ENCODE measurements at regions not wholly inside any gene's neighbourhood (a gene's known extent, or its start where the extent isn't known, plus 50 kb on each side); places are given as distances from the start of the nearest gene placed in this dataset.
"Not testable (repeated sequence)": the region's sequence is repeated elsewhere in the genome, so short reads cannot be mapped to it uniquely, and the experiment has no call there.

GRCh38 chrX:115970718-115971117 lies 199.8 kb upstream of the AGTR2 start:
- Histone ChIP-seq H3K9me3 (ENCODE audit: control insufficient read depth, low read length) (no peaks in the 10 kb centered on the region), H3K27me3 (ENCODE audit: control insufficient read depth in 1 of 2, insufficient read depth in 2 of 2, low read length in 1 of 2) (no peaks in the 10 kb centered on the region), H3K4me3 (ENCODE audit: low read length in 2 of 2) (no peak overlapping the region), H3K36me3 (ENCODE audit: control insufficient read depth in 1 of 2, insufficient read depth in 2 of 2, low read length in 1 of 2) (no peaks in the 10 kb centered on the region), H3K4me1 (ENCODE audit: control insufficient read depth in 1 of 2, insufficient read depth in 2 of 2, low read length in 2 of 2) (no peaks in the 10 kb centered on the region), H3K27ac (ENCODE audit: low read depth in 1 of 2, low read length in 2 of 2) (no peak overlapping the region)
- 53 to 70% methylated on average over 5 of the region's 5 CpGs for WGBS, 2 donors
- intact Hi-C loops (cut with DNase I), result no loop called here
- DNase-seq (no peak), ATAC-seq (ENCODE audit: low FRiP score) (no peak)

GRCh38 chrX:115972717-115973116 lies 197.8 kb upstream of the AGTR2 start:
- Histone ChIP-seq H3K36me3 (ENCODE audit: control insufficient read depth in 1 of 2, insufficient read depth in 2 of 2, low read length in 1 of 2) (no peaks in the 10 kb centered on the region), H3K27ac (ENCODE audit: low read depth in 1 of 2, low read length in 2 of 2) (no peak overlapping the region), H3K27me3 (ENCODE audit: control insufficient read depth in 1 of 2, insufficient read depth in 2 of 2, low read length in 1 of 2) (no peaks in the 10 kb centered on the region), H3K4me1 (ENCODE audit: control insufficient read depth in 1 of 2, insufficient read depth in 2 of 2, low read length in 2 of 2) (no peaks in the 10 kb centered on the region), H3K4me3 (ENCODE audit: low read length in 2 of 2) (no peak overlapping the region), H3K9me3 (ENCODE audit: control insufficient read depth, low read length) (no peaks in the 10 kb centered on the region)
- 58 to 87% methylated on average over 1 of the region's 1 CpG for WGBS, 2 donors
- DNase-seq (no peak), ATAC-seq (ENCODE audit: low FRiP score) (no peak)
- intact Hi-C loops (cut with DNase I), result no loop called here

- Histone ChIP-seq H3K4me1 (ENCODE audit: control insufficient read depth in 1 of 2, insufficient read depth in 2 of 2, low read length in 2 of 2) (no peaks in the 10 kb centered on the region), H3K36me3 (ENCODE audit: control insufficient read depth in 1 of 2, insufficient read depth in 2 of 2, low read length in 1 of 2) (no peaks in the 10 kb centered on the region), H3K9me3 (ENCODE audit: control insufficient read depth, low read length) (no peaks in the 10 kb centered on the region), H3K4me3 (ENCODE audit: low read length in 2 of 2) (no peak overlapping the region), H3K27me3 (ENCODE audit: control insufficient read depth in 1 of 2, insufficient read depth in 2 of 2, low read length in 1 of 2) (no peaks in the 10 kb centered on the region), H3K27ac (ENCODE audit: low read depth in 1 of 2, low read length in 2 of 2) (no peak overlapping the region)
- intact Hi-C loops (cut with DNase I), result no loop called here
- DNase-seq (no peak), ATAC-seq (ENCODE audit: low FRiP score) (no peak)
- 31 to 42% methylated on average over 2 of the region's 2 CpGs for WGBS, 2 donors
Measured at GRCh38 chrX:115978068-115978467, 192.5 kb upstream of the AGTR2 start.

GRCh38 chrX:115983148-115983547 lies 187.4 kb upstream of the AGTR2 start:
- 47 to 58% methylated on average over 1 of the region's 1 CpG for WGBS, 2 donors
- H3K4me3 ChIP-seq (ENCODE audit: low read length in 2 of 2); ATAC-seq (ENCODE audit: low FRiP score): not testable (repeated sequence)

GRCh38 chrX:115987464-115987863 lies 183.1 kb upstream of the AGTR2 start:
- 84 to 85% methylated on average over 1 of the region's 1 CpG for WGBS, 2 donors
- H3K4me3 ChIP-seq (ENCODE audit: low read length in 2 of 2); H3K27me3 ChIP-seq (ENCODE audit: control insufficient read depth in 1 of 2, insufficient read depth in 2 of 2, low read length in 1 of 2); intact Hi-C loops (cut with DNase I); H3K9me3 ChIP-seq (ENCODE audit: control insufficient read depth, low read length); H3K36me3 ChIP-seq (ENCODE audit: control insufficient read depth in 1 of 2, insufficient read depth in 2 of 2, low read length in 1 of 2); H3K4me1 ChIP-seq (ENCODE audit: control insufficient read depth in 1 of 2, insufficient read depth in 2 of 2, low read length in 2 of 2); H3K27ac ChIP-seq (ENCODE audit: low read depth in 1 of 2, low read length in 2 of 2); ATAC-seq (ENCODE audit: low FRiP score); DNase-seq: not testable (repeated sequence)

More at GRCh38 chrX:115983148-115983547, 187.4 kb upstream of the AGTR2 start:
- DNase-seq; H3K27ac ChIP-seq (ENCODE audit: low read depth in 1 of 2, low read length in 2 of 2); H3K36me3 ChIP-seq (ENCODE audit: control insufficient read depth in 1 of 2, insufficient read depth in 2 of 2, low read length in 1 of 2); H3K9me3 ChIP-seq (ENCODE audit: control insufficient read depth, low read length); intact Hi-C loops (cut with DNase I); H3K27me3 ChIP-seq (ENCODE audit: control insufficient read depth in 1 of 2, insufficient read depth in 2 of 2, low read length in 1 of 2); H3K4me1 ChIP-seq (ENCODE audit: control insufficient read depth in 1 of 2, insufficient read depth in 2 of 2, low read length in 2 of 2): not testable (repeated sequence)

- Histone ChIP-seq H3K36me3 (ENCODE audit: control insufficient read depth in 1 of 2, insufficient read depth in 2 of 2, low read length in 1 of 2) (no peaks in the 10 kb centered on the region), H3K4me1 (ENCODE audit: control insufficient read depth in 1 of 2, insufficient read depth in 2 of 2, low read length in 2 of 2) (no peaks in the 10 kb centered on the region), H3K27ac (ENCODE audit: low read depth in 1 of 2, low read length in 2 of 2) (no peak overlapping the region), H3K4me3 (ENCODE audit: low read length in 2 of 2) (no peak overlapping the region), H3K27me3 (ENCODE audit: control insufficient read depth in 1 of 2, insufficient read depth in 2 of 2, low read length in 1 of 2) (no peaks in the 10 kb centered on the region), H3K9me3 (ENCODE audit: control insufficient read depth, low read length) (no peaks in the 10 kb centered on the region)
- DNase-seq (no peak), ATAC-seq (ENCODE audit: low FRiP score) (no peak)
- 6 to 9% methylated on average over 3 of the region's 3 CpGs for WGBS, 2 donors
- intact Hi-C loops (cut with DNase I), result no loop called here
Measured at GRCh38 chrX:115988825-115989224, 181.7 kb upstream of the AGTR2 start.

- ATAC-seq (ENCODE audit: low FRiP score) (no peak), DNase-seq (no peak)
- Histone ChIP-seq H3K9me3 (ENCODE audit: control insufficient read depth, low read length) (no peaks in the 10 kb centered on the region), H3K36me3 (ENCODE audit: control insufficient read depth in 1 of 2, insufficient read depth in 2 of 2, low read length in 1 of 2) (no peaks in the 10 kb centered on the region), H3K27me3 (ENCODE audit: control insufficient read depth in 1 of 2, insufficient read depth in 2 of 2, low read length in 1 of 2) (no peaks in the 10 kb centered on the region), H3K4me1 (ENCODE audit: control insufficient read depth in 1 of 2, insufficient read depth in 2 of 2, low read length in 2 of 2) (no peaks in the 10 kb centered on the region), H3K27ac (ENCODE audit: low read depth in 1 of 2, low read length in 2 of 2) (no peak overlapping the region), H3K4me3 (ENCODE audit: low read length in 2 of 2) (no peak overlapping the region)
- intact Hi-C loops (cut with DNase I), result no loop called here
- WGBS, 2 donors, result 28 to 36% methylated on average over 1 of the region's 1 CpG
Measured at GRCh38 chrX:115989686-115990085, 180.9 kb upstream of the AGTR2 start.

- no peak for ATAC-seq (ENCODE audit: low FRiP score)
- WGBS, 2 donors, result 77 to 81% methylated on average over 1 of the region's 1 CpG
- no peaks in the 10 kb centered on the region for H3K27me3 ChIP-seq (ENCODE audit: control insufficient read depth in 1 of 2, insufficient read depth in 2 of 2, low read length in 1 of 2)
- no peaks in the 10 kb centered on the region for H3K4me1 ChIP-seq (ENCODE audit: control insufficient read depth in 1 of 2, insufficient read depth in 2 of 2, low read length in 2 of 2)
- H3K36me3 ChIP-seq (ENCODE audit: control insufficient read depth in 1 of 2, insufficient read depth in 2 of 2, low read length in 1 of 2), result no peaks in the 10 kb centered on the region
- no peak overlapping the region for H3K4me3 ChIP-seq (ENCODE audit: low read length in 2 of 2)
- intact Hi-C loops (cut with DNase I), result no loop called here
- H3K27ac ChIP-seq (ENCODE audit: low read depth in 1 of 2, low read length in 2 of 2), result no peak overlapping the region
- no peak for DNase-seq
- H3K9me3 ChIP-seq (ENCODE audit: control insufficient read depth, low read length), result no peaks in the 10 kb centered on the region
Measured at GRCh38 chrX:116009346-116009745, 161.2 kb upstream of the AGTR2 start.

GRCh38 chrX:116009861-116010710 lies 160.5 kb upstream of the AGTR2 start:
- Histone ChIP-seq H3K9me3 (ENCODE audit: control insufficient read depth, low read length) (no peaks in the 10 kb centered on the region), H3K27ac (ENCODE audit: low read depth in 1 of 2, low read length in 2 of 2) (no peak overlapping the region), H3K27me3 (ENCODE audit: control insufficient read depth in 1 of 2, insufficient read depth in 2 of 2, low read length in 1 of 2) (no peaks in the 10 kb centered on the region), H3K4me1 (ENCODE audit: control insufficient read depth in 1 of 2, insufficient read depth in 2 of 2, low read length in 2 of 2) (no peaks in the 10 kb centered on the region), H3K36me3 (ENCODE audit: control insufficient read depth in 1 of 2, insufficient read depth in 2 of 2, low read length in 1 of 2) (no peaks in the 10 kb centered on the region), H3K4me3 (ENCODE audit: low read length in 2 of 2) (no peak overlapping the region)
- peak in 1 of 2 donors; percentile 54 for DNase-seq
- intact Hi-C loops (cut with DNase I), result no loop called here
- WGBS, 2 donors, result 1 to 7% methylated on average over 8 of the region's 8 CpGs
- no peak for ATAC-seq (ENCODE audit: low FRiP score)

Measured in aorta (tissue), 5 donors.